CD4-positive, alpha-beta T cell (primary cell): ENCODE measurements at regions not wholly inside any gene's neighbourhood (a gene's known extent, or its start where the extent isn't known, plus 50 kb on each side); places are given as distances from the start of the nearest gene placed in this dataset.

Source experiments
- ATAC-seq: fragments of 200-7000 bp; cut with Tn5 transposase; one replicate; pipeline ENCODE4 v1.10.0; 2022; ENCODE audit warnings: mild to moderate bottlenecking; ENCODE audit not compliant: poor library complexity
- CTCF ChIA-PET: fragments of 350-600 bp; sonication (Branson Sonifier 250); formaldehyde crosslinking; loops from one replicate; lab custom pipeline; 2021; ENCODE audit warnings: antibody characterized with exemption, inconsistent platforms; lab: Charles Lee
- POLR2A ChIA-PET: fragments of 350-600 bp; sonication (Branson Sonifier 250); formaldehyde crosslinking; loops from one replicate; lab custom pipeline; 2021; ENCODE audit warnings: antibody characterized with exemption, inconsistent platforms; lab: Charles Lee
- DNase-seq, 14 experiments: peaks; one replicate each; pipeline ENCODE4 v3.0.0-alpha.2; 2013 to 2020; ENCODE audit warnings: mixed read lengths in 2 of 14
- H3K27ac ChIP-seq, 2 donors: one replicate each; pipeline versions ENCODE4 v1.5.1 to v1.7.0; 2013; ENCODE audit warnings: low read length in 2 of 2, low read depth in 1 of 2, mild to moderate bottlenecking in 1 of 2
- H3K27me3 ChIP-seq, 2 experiments: 1 replicate in 1 of 2; 2 replicates in 1 of 2; pipeline versions ENCODE4 v1.6.1 to v1.7.0; 2013; ENCODE audit warnings: low read length in 2 of 2, control low read depth in 1 of 2, mild to moderate bottlenecking in 1 of 2, moderate library complexity in 1 of 2; ENCODE audit not compliant: insufficient read depth in 2 of 2, control insufficient read depth in 1 of 2
- H3K36me3 ChIP-seq: one replicate; pipeline ENCODE4 v1.6.1; 2013; ENCODE audit warnings: low read length, control low read depth; ENCODE audit not compliant: insufficient read depth
- H3K4me1 ChIP-seq: one replicate; pipeline ENCODE4 v1.6.1; 2013; ENCODE audit warnings: low read length, control low read depth; ENCODE audit not compliant: insufficient read depth
- H3K4me3 ChIP-seq: one replicate; pipeline ENCODE4 v1.5.1; 2013; ENCODE audit warnings: mild to moderate bottlenecking, low read length, moderate library complexity
- H3K9me3 ChIP-seq, 2 experiments: 1 replicate in 1 of 2; 2 replicates in 1 of 2; pipeline versions ENCODE4 v1.6.1 to v1.7.0; 2013; ENCODE audit warnings: low read length in 2 of 2, mild to moderate bottlenecking in 2 of 2, control low read depth in 1 of 2, moderate library complexity in 1 of 2; ENCODE audit not compliant: control insufficient read depth in 1 of 2, insufficient read depth in 1 of 2
- H3K27ac Mint-ChIP-seq: one replicate; pipeline ENCODE4 v1.8.0; 2020; ENCODE audit warnings: mixed read lengths
- H3K27me3 Mint-ChIP-seq: one replicate; pipeline ENCODE4 v1.8.0; 2021; ENCODE audit warnings: mixed read lengths
- H3K36me3 Mint-ChIP-seq: one replicate; pipeline ENCODE4 v1.8.0; 2021; ENCODE audit warnings: low read depth, mixed read lengths
- H3K4me1 Mint-ChIP-seq: one replicate; pipeline ENCODE4 v1.8.0; 2021; ENCODE audit warnings: low read depth, mixed read lengths
- H3K4me3 Mint-ChIP-seq: one replicate; pipeline ENCODE4 v1.8.0; 2020; ENCODE audit warnings: mild to moderate bottlenecking, mixed read lengths
- H3K9me3 Mint-ChIP-seq: one replicate; pipeline ENCODE4 v1.8.0; 2020; ENCODE audit warnings: mixed read lengths
- CTCF ChIP-seq: fragments of 200-600 bp; IDR thresholded peaks from one replicate; pipeline ENCODE4 v1.8.0; 2022; ENCODE audit warnings: antibody characterized with exemption, mild to moderate bottlenecking
- intact Hi-C, 2 experiments: fragments of 100-400 bp; cut with DNase I in 1 of 2; cut with micrococcal nuclease in 1 of 2; formaldehyde crosslinking; loops; one replicate each; pipeline versions ENCODE4 v1.15.1 to v1.9.0; 2023 to 2025; cut with DNase I, micrococcal nuclease

- no peaks in the 10 kb centered on the region for H3K9me3 ChIP-seq
- DNase-seq: no peak
- ChIA-PET POLR2A (no interaction called here), CTCF (no interaction called here)
- H3K9me3 Mint-ChIP-seq: peaks cover 2% of the 10 kb centered on the region
- intact Hi-C loops: no loop called here
- no peak overlapping the region for H3K4me3 ChIP-seq
- no peaks in the 10 kb centered on the region for H3K4me1 Mint-ChIP-seq
- no peak for ATAC-seq
- TF ChIP-seq CTCF: no peak
- no peak overlapping the region for H3K4me3 Mint-ChIP-seq
- H3K36me3 ChIP-seq: no peaks in the 10 kb centered on the region
- H3K27ac ChIP-seq: no peak overlapping the region
- no peak overlapping the region for H3K27ac Mint-ChIP-seq
- H3K27me3 ChIP-seq: no peaks in the 10 kb centered on the region
- H3K4me1 ChIP-seq: no peaks in the 10 kb centered on the region
- no peaks in the 10 kb centered on the region for H3K36me3 Mint-ChIP-seq
- no peaks in the 10 kb centered on the region for H3K27me3 Mint-ChIP-seq
Observed at GRCh38 chr6:101203664-101204063, 189.8 kb upstream of the GRIK2 start.

GRCh38 chr6:101208152-101208551 is 185.4 kb upstream of the GRIK2 start:
- Mint-ChIP-seq H3K27ac (no peak overlapping the region), H3K4me3 (no peak overlapping the region), H3K4me1 (no peaks in the 10 kb centered on the region), H3K36me3 (no peaks in the 10 kb centered on the region), H3K27me3 (no peaks in the 10 kb centered on the region), H3K9me3 (peaks cover 3% of the 10 kb centered on the region)
- DNase-seq (no peak), ATAC-seq (no peak)
- ChIA-PET CTCF (no interaction called here), POLR2A (no interaction called here)
- Histone ChIP-seq H3K36me3 (no peaks in the 10 kb centered on the region), H3K4me3 (no peak overlapping the region), H3K27me3 (no peaks in the 10 kb centered on the region), H3K4me1 (no peaks in the 10 kb centered on the region), H3K27ac (no peak overlapping the region), H3K9me3 (no peaks in the 10 kb centered on the region)
- intact Hi-C loops: no loop called here
- TF ChIP-seq CTCF: no peak

- no peak for ATAC-seq
Observed at GRCh38 chr6:101212640-101213039, 180.9 kb upstream of the GRIK2 start.

More at GRCh38 chr6:101212640-101213039, 180.9 kb upstream of the GRIK2 start:
- intact Hi-C loops: no loop called here
- Histone ChIP-seq H3K4me1 (no peaks in the 10 kb centered on the region), H3K27me3 (no peaks in the 10 kb centered on the region), H3K27ac (no peak overlapping the region), H3K36me3 (no peaks in the 10 kb centered on the region), H3K9me3 (no peaks in the 10 kb centered on the region), H3K4me3 (no peak overlapping the region)
- Mint-ChIP-seq H3K36me3 (no peaks in the 10 kb centered on the region), H3K27me3 (no peaks in the 10 kb centered on the region), H3K9me3 (peaks cover 6% of the 10 kb centered on the region), H3K4me3 (no peak overlapping the region), H3K27ac (no peak overlapping the region), H3K4me1 (no peaks in the 10 kb centered on the region)
- DNase-seq: no peak
- CTCF ChIA-PET: no interaction called here
- POLR2A ChIA-PET: no interaction called here
- TF ChIP-seq CTCF: no peak
